ENCODE measurements at regions not wholly inside any gene's neighbourhood (a gene's known extent, or its start where the extent isn't known, plus 50 kb on each side); places are given as distances from the start of the nearest gene placed in this dataset.
"Not testable (repeated sequence)": the region's sequence is repeated elsewhere in the genome, so short reads cannot be mapped to it uniquely, and the experiment has no call there.

GRCh38 chr13:19062019-19062646 is 119.5 kb downstream of the TUBA3C start:
- DNase-seq: no peak

GRCh38 chr13:19061278-19061677 is 120.3 kb downstream of the TUBA3C start:
- no peak for DNase-seq

GRCh38 chr13:19060311-19061002 is 121.2 kb downstream of the TUBA3C start:
- DNase-seq: no peak

DNA sequence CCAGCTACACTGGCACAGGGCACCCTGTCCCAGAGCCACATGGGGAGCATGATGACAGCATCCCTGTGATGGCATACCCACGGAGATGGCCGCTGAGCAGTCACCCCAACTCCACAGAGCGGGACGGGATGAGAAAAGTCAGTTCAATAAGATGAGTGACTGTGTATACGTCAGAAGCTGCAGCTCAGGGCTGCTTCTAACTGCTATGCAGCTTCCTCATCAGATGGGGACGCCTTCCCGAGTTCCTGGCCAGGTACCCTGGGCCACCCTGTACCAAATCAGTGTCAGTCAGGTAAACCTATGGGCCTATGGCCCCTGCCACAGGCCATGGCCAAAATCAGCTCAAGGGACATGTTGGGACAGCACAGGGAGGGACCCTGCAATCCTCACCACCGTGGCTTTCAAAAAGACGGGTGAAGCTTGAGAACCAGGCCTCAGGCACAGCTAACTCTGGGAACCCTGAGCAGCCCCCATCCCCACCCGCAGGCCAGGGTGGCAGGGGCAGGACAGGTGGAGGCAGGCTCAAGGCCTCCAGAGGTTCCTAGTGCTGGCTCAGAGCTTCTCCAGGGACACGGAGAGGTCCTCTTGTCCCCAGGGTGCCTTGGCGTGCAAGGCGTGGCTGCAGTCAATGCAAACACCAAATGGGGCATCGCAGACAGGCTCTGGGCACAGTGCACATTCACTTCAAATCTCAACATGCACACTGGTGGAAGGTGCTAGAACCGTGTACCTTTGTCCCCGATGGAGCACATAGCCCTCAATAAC is 122.4 kb downstream of the TUBA3C start:
- DNase-seq: no peak

GRCh38 chr13:19058566-19058965 is 123.1 kb downstream of the TUBA3C start:
- no peak for DNase-seq

DNA sequence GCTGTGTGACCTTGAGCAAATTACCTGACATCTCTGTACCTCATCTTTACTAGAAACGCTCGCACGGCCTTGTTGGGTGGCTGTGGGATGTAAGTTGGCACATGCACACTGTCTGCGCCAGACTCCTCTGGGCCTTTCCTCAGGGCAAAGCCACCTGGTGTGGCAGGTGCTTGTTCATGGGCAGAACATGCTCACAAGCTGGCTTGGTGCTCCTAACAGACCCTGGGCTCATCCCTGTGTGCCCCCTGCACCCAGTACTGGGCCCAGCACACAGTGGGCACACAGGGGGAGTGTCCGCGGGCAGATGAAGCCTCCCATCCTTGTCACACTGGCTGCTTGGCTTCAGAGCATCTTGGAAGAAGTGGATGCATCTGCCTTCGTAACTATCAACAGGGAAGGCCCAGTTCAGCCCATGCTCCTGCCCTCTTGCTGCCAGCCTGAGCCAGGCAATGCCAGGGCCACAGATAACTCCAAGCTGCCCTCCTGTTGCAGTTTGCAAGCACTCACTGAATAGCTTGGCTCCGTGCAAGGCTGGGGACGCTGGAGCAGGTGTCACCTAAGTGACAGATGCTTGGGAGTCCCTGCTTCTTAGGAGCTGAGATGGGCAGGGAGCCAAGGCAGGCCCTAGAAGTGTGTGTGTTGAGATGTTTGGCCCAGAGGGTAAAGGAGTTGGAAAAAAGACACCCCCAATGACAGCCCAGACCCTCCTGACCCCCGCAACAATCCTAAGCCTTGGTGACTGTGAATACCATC is 123.9 kb downstream of the TUBA3C start:
- DNase-seq: no peak

DNA sequence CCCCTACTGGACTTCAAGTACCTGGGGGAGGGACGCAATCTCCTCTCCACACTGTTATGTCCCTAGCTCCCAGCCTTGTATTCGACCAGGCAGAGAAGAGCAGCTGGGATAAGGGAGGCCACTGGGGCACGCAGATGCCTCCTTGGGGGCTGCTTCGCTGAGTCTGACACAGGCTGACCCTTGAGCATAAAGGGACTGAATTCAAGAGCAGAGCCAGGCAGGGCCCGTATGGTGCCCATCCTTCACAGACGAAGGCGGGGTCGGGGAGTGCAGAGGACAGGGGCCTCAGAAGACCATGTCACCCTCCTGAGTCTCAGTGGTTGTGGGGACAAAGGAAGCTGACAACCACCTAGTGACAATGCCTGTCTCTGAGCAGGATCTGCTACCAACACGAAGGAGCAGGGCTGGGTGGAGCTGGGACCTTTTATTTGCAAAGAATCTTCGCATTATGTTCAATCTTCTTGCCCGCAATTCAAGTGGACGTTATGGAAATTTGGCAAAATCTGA is 124.6 kb downstream of the TUBA3C start:
- no peak for DNase-seq

DNA sequence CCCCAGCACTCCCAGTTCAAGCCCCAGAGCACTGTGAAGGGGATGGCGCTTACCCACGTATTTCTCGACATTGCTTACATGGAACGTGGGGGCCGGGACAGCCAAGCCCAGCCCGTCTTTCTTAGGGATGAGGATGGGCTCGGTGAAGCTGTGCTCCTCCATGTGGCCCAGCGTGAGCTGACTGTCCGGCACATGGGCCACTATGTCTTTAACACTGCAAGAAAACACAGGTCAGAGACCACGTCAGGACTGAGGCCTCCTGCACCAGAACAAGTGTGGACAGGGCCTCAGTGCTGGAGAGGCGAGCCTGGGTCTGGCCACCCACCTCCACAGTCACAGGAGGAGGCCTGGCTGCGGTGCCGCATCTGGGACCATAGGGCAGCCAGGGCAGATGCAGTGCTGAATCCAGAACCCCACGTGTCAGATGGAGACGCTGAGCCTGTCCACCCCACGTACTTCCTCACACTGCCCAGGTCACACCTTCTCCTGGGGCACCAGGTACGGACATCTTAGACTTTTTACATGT is 125.2 kb downstream of the TUBA3C start:
- no peak for DNase-seq

DNA sequence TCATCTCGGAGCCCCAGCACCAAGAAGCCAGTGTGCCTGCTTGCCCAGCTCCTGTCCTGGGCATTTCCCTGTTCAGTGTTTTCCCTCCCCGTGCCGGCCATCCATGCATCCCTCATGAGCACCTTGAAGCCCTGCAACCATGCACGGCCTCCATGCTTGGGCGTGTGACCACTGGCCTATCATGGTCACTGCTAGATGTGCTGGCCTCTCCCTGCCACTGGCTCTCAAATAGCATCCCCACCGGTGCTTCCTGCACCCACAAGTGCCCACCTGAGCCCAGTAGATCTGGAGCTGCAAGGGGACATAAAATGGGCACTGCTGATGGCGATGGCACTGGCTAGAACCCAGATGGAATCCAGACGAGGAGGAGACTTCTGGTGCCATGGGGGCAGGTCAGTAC is 126.0 kb downstream of the TUBA3C start:
- no peak for DNase-seq

DNA sequence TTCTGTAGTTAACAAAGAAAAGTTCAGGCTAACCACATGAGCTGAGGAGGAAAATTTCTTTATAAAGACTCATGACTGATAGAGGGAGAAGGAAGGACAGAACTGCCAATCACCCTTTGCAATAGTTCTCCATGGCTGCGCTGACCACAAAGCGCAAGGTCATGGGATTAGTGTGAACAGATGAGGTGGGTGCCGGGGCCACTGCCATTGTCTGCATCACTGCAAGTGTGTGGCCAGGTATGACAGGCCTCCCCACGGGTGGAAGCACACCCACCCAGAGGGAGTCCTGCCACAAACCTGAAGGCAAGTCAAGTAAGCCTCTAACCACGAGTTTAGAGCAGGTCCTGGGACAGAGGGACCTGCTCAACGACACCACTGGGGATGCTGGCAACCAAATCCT is 128.1 kb downstream of the TUBA3C start:
- DNase-seq: no peak

DNA sequence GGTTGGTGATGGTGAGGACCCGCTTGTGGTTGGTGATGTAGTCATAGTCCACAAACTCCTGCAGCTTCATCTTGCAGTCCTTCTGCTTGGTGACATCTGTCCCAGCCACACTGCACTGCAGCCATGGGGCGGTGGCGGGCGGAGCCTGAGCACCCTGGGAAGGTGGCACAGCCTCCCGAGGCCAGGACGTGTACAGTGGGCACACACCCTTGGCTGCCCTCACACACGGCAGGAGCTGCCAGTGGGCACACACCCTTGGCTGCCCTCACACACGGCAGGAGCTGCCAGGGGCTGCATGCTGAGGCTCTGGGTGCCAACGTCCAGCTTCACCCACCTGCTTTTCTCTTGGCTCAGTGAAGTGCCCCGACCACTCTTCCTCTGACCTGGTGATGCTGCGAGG is 128.7 kb downstream of the TUBA3C start:
- DNase-seq: no peak

GRCh38 chr13:19052180-19052579 is 129.4 kb downstream of the TUBA3C start:
- no peak for DNase-seq

GRCh38 chr13:19050901-19051300 is 130.7 kb downstream of the TUBA3C start:
- no peak for DNase-seq

GRCh38 chr13:19049624-19050023 is 132.0 kb downstream of the TUBA3C start:
- not testable (repeated sequence) for DNase-seq

- no peak for DNase-seq
These were observed 133.2 kb downstream of the TUBA3C start for GRCh38 chr13:19048381-19048780.

DNA sequence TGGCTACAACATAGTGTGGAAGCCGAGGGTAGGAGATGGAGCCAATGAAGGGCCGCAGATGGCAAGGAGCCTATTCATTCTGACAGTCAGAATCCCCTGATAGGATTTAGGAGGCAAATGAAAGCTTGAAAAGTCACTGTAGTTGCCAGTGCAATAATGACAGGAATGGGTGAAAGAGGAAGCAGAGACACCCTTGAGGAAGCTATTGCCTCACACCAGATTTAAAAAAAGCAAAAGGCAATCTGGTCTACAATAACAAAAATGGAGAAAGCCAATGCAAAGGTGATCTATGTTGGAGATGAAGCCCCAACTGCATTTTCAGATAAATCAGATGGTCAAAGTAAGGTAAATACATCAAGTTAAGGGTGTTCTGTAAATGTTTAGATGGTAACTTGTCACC is 158.5 kb downstream of the TUBA3C start:
- DNase-seq: no peak

DNA sequence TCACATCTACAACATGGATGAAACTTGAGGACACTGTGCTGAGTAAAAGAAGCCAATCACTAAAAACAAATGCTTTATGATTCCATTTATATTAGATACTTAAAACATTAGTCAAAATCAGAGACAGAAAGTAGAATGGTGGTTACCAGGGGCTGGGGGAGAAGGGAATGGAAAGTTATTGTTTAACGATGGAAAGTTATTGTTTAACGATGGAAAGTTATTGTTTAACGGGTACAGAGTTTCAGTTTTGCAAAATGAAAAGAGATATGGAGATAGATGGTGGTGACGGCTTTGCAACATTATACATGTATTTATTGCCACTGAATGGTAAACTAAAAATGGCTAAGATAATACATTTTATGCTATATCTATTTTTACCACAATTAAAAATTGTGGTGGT is 160.6 kb downstream of the TUBA3C start:
- no peak for DNase-seq

GRCh38 chr13:18998389-18998788 is 183.2 kb downstream of the TUBA3C start:
- DNase-seq: peak; percentile 28

DNA sequence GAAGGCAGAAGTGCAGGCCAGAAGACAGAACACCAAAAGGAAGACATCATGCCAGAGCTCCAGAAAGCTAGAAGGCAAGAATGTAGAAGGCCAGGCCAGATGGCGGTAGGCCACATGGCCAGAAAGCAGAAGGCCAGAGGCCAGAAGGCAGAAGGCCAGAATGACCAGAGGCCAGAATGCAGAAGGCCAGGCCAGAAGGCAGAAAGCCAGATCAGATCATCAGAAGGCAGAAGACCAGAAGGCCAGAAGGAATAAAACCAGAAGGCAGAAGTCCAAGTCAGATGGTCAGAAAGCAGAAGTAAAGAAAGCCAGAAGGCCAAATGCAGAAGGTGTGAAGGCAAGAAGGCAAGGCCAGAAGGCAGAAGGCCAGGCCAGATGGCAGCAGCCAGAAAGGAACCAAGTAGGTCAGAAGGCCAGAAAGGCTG is 185.0 kb downstream of the TUBA3C start:
- DNase-seq: no peak

GRCh38 chr13:18996221-18996620 is 185.4 kb downstream of the TUBA3C start:
- DNase-seq: no peak

GRCh38 chr13:18995259-18995873 is 186.3 kb downstream of the TUBA3C start:
- no peak for DNase-seq

DNA sequence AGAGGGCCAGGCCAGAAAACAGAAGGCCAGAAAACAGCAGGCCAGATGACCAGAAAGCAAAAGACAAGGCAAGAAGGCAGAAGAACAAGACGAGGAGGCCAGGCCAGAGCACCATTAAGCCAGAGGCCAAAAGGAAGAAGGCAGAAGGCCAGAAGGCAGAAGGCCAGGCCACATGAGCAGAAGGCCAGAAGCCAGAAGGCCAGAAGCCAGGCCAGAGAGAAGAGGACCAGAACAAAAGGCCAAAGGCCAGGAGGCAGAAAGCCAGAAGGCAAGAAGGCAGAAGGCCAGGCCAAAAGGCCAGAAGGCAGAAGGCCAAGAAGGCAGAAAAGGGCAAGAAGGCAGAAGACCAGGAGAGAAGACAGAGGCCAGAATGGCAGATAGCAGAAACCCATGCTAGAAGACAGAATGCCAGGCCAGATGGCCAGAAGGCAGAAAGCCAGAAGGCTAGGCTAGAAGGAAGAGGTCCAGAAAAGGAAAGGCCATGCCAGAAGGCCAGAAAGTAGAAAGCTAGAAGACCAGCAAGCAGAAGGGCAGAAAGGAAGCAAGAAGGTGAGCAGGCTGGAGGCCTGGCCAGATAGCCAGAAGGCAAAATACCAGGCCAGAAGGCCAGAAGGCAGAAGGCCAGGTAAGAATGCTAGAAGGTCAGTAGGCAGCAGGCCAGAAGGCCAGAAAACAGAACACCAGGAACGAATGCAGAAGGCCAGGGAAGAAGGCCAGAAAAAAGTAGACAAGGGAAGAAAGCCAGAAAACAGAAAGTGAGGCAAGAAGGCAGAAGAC is 187.6 kb downstream of the TUBA3C start:
- no peak for DNase-seq
